Transverse colon (tissue), 4 donors: ENCODE measurements at regions not wholly inside any gene's neighbourhood (a gene's known extent, or its start where the extent isn't known, plus 50 kb on each side); places are given as distances from the start of the nearest gene placed in this dataset.

Experiments
- DNase-seq: peaks from one replicate; pipeline ENCODE4 v3.0.0-alpha.2; 2019
- H3K27ac ChIP-seq, 4 donors: fragments of 200-600 bp; sonication (generic); 2 replicates each; pipeline ENCODE4 v1.5.1; 2016 to 2018; ENCODE audit warnings: inconsistent platforms in 4 of 4
- H3K27me3 ChIP-seq: fragments of 200-600 bp; sonication (generic); 2 replicates; pipeline ENCODE4 v1.5.1; 2017; ENCODE audit warnings: inconsistent platforms
- H3K36me3 ChIP-seq, 4 donors: fragments of 200-600 bp; sonication (generic); 2 replicates each; pipeline ENCODE4 v1.5.1; 2017 to 2019; ENCODE audit warnings: inconsistent platforms in 4 of 4
- H3K4me1 ChIP-seq, 4 donors: fragments of 200-600 bp; sonication (generic); 2 replicates each; pipeline ENCODE4 v1.5.1; 2017 to 2020; ENCODE audit warnings: inconsistent platforms in 4 of 4
- H3K4me3 ChIP-seq, 4 donors: fragments of 200-600 bp; sonication (generic); 1 replicate in 1 of 4; 2 replicates in 3 of 4; pipeline versions ENCODE4 v1.5.1 to v1.6.1; 2017 to 2019; ENCODE audit warnings: inconsistent platforms in 4 of 4
- H3K9me3 ChIP-seq, 2 donors: fragments of 200-600 bp; sonication (generic); 2 replicates each; pipeline ENCODE4 v1.5.1; 2017 to 2019; ENCODE audit warnings: inconsistent platforms in 2 of 2
- CTCF ChIP-seq, 5 experiments: fragments of 200-600 bp in 3 of 5; fragments of 450-650 bp in 2 of 5; sonication (generic) in 3 of 5; IDR thresholded peaks; 1 replicate in 2 of 5; 2 replicates in 3 of 5; pipeline ENCODE4 v1.5.1; 2016 to 2017; ENCODE audit warnings: antibody characterized with exemption in 5 of 5, inconsistent platforms in 3 of 5, mild to moderate bottlenecking in 2 of 5, moderate library complexity in 1 of 5
- EP300 ChIP-seq: sonication (generic); formaldehyde crosslinking; IDR thresholded peaks from one replicate; pipeline ENCODE4 v1.6.1; 2017; ENCODE audit warnings: antibody characterized with exemption, low read depth
- POLR2A ChIP-seq: fragments of 450-650 bp; IDR thresholded peaks from one replicate; pipeline ENCODE4 v1.6.1; 2016; ENCODE audit warnings: antibody characterized with exemption, mild to moderate bottlenecking, moderate library complexity
- POLR2AphosphoS5 ChIP-seq, 3 donors: sonication (generic); formaldehyde crosslinking; IDR thresholded peaks; one replicate each; pipeline ENCODE4 v1.6.1; 2016; ENCODE audit warnings: antibody characterized with exemption in 3 of 3
- WGBS, 2 donors: methylation state at CpG; one replicate each; pipeline ENCODE4 v1.1.5; 2018; ENCODE audit warnings: low coverage in 1 of 2; 5-methylcytosine and 5-hydroxymethylcytosine counted together
- in situ Hi-C, 4 donors: fragments of 200-750 bp; cut with MboI; loops; one replicate each; pipeline versions ENCODE4 v1.15.0 to v1.15.1; 2017; ENCODE audit warnings: low sequenced_read_pairs in 3 of 4, low pct_ligation_motif_present in 1 of 4, low pct_unique_long_range_greater_than_20kb in 1 of 4
- intact Hi-C: fragments of 100-400 bp; cut with DNase I; formaldehyde crosslinking; loops from one replicate; pipeline ENCODE4 v1.15.1; 2023; ENCODE audit warnings: low total_unique reads

DNA sequence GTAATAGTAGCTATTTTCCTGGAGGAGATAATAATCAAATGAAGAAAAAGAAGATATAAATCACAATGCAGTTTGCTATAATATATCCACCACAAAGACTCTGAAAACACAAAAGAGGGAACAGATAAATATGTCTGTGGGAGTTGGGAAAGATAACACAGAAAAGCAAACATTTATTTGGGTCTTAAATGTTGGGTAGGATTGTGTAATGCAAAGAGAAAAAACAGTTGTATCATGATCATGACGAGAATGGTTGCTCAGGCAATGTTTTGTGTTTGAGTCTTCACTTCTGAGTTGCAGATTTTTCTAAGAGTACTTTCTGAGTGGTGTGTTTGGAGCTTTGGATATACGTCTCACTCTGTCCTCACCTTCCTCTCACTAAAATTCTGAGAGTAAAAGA, 437.5 kb downstream of the TFEC start:
- H3K4me3 ChIP-seq: no peak overlapping the region
- H3K27me3 ChIP-seq: no peaks in the 10 kb centered on the region
- intact Hi-C loops (loop anchor here (5.0 kb wide), 1 partner anchor 469 kb away; no protein-coding TSS in a partner anchor), in situ Hi-C loops (no loop called here)
- H3K36me3 ChIP-seq: no peaks in the 10 kb centered on the region
- H3K27ac ChIP-seq: no peak overlapping the region
- no peak for DNase-seq
- WGBS, 2 donors: 65 to 78% methylated on average over 2 of the region's 2 CpGs
- peaks cover 0 to 4% of the 10 kb centered on the region in 2 donors for H3K9me3 ChIP-seq
- H3K4me1 ChIP-seq: no peaks in the 10 kb centered on the region
- no peak for TF ChIP-seq POLR2A

- in situ Hi-C loops (no loop called here), intact Hi-C loops (no loop called here)
- H3K27ac ChIP-seq: no peak overlapping the region
- no peaks in the 10 kb centered on the region for H3K4me1 ChIP-seq
- WGBS, 2 donors: 86% methylated on average over 5 of the region's 5 CpGs; no CpG with 5 or more reads in 1 of the 2 donors
- no peak for DNase-seq
- no peaks in the 10 kb centered on the region for H3K9me3 ChIP-seq
- no peaks in the 10 kb centered on the region for H3K36me3 ChIP-seq
- TF ChIP-seq CTCF (IDR thresholded peaks at IDR 0.05) (no peak), POLR2AphosphoS5 (IDR thresholded peaks at IDR 0.05) (no peak), POLR2A (no peak), EP300 (no peak)
- no peak overlapping the region for H3K4me3 ChIP-seq
- H3K27me3 ChIP-seq: no peaks in the 10 kb centered on the region
These were observed 445.4 kb downstream of the TFEC start for GRCh38 chr7:115585015-115585718.

GRCh38 chr7:115582956-115583355, 447.6 kb downstream of the TFEC start:
- Histone ChIP-seq H3K27me3 (no peaks in the 10 kb centered on the region), H3K9me3 (no peaks in the 10 kb centered on the region), H3K36me3 (no peaks in the 10 kb centered on the region), H3K4me1 (no peaks in the 10 kb centered on the region), H3K4me3 (no peak overlapping the region), H3K27ac (no peak overlapping the region)
- 50 to 64% methylated on average over 1 of the region's 1 CpG for WGBS, 2 donors
- TF ChIP-seq EP300 (no peak), POLR2A (no peak), CTCF (IDR thresholded peaks at IDR 0.05) (no peak), POLR2AphosphoS5 (IDR thresholded peaks at IDR 0.05) (no peak)
- no peak for DNase-seq
- intact Hi-C loops (no loop called here), in situ Hi-C loops (no loop called here)

DNA sequence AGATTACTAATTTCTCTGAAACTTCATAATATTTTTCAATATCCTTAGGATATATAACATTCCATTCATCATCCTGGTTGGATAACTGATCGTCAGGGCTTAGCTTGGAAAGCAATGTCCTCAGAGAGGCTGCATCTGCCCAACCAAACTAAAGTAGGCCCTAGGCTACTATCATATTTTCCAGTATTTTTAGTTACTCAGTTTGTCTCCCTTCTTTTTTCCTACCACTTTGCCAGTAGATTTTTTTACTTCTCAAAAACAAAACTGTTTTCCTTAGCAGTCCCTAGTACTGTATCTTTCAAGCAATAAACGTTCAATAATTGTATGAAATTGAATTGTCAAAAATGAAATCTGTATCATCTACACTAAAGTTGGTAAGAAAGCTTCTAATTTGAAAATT, 452.0 kb downstream of the TFEC start:
- Histone ChIP-seq H3K9me3 (no peaks in the 10 kb centered on the region), H3K36me3 (no peaks in the 10 kb centered on the region), H3K4me3 (no peak overlapping the region), H3K27me3 (no peaks in the 10 kb centered on the region), H3K4me1 (no peaks in the 10 kb centered on the region), H3K27ac (no peak overlapping the region)
- intact Hi-C loops: no loop called here
- TF ChIP-seq POLR2A (no peak), EP300 (no peak), POLR2AphosphoS5 (IDR thresholded peaks at IDR 0.05) (no peak), CTCF (IDR thresholded peaks at IDR 0.05) (no peak)
- 81 to 92% methylated on average over 2 of the region's 2 CpGs for WGBS, 2 donors
- in situ Hi-C loops: no loop called here
- DNase-seq: no peak
